Kasumi-1 (cell line): ENCODE measurements at regions not wholly inside any gene's neighbourhood (a gene's known extent, or its start where the extent isn't known, plus 50 kb on each side); places are given as distances from the start of the nearest gene placed in this dataset.

Experiments used
- DNase-seq, 2 experiments: peaks; one replicate each; lab custom pipeline; 2025; lab: John Stamatoyannopoulos, UW

GRCh38 chr15:93649691-93650235 is 560.8 kb upstream of the RGMA start:
- no peak for DNase-seq

GRCh38 chr15:93646193-93646592 is 557.2 kb upstream of the RGMA start:
- no peak for DNase-seq

GRCh38 chr15:93645594-93645993 is 556.6 kb upstream of the RGMA start:
- no peak for DNase-seq

GRCh38 chr15:93644595-93644994 is 555.6 kb upstream of the RGMA start:
- no peak for DNase-seq

GRCh38 chr15:93640411-93640962 is 551.5 kb upstream of the RGMA start:
- DNase-seq, result no peak

- DNase-seq, result no peak
Observed at GRCh38 chr15:93631958-93632618, 543.1 kb upstream of the RGMA start.

GRCh38 chr15:93619597-93619996 is 530.6 kb upstream of the RGMA start:
- no peak for DNase-seq

GRCh38 chr15:93617443-93617842 is 528.4 kb upstream of the RGMA start:
- DNase-seq, result no peak

- no peak for DNase-seq
Observed at GRCh38 chr15:93614386-93615104, 525.5 kb upstream of the RGMA start.

- DNase-seq, result no peak
Observed at GRCh38 chr15:93613386-93613785, 524.4 kb upstream of the RGMA start.

GRCh38 chr15:93612953-93613352 is 523.9 kb upstream of the RGMA start:
- DNase-seq, result no peak

- DNase-seq, result no peak
Observed at GRCh38 chr15:93610944-93611343, 521.9 kb upstream of the RGMA start.

GRCh38 chr15:93608643-93609148 is 519.7 kb upstream of the RGMA start:
- no peak for DNase-seq

- no peak for DNase-seq
Observed at GRCh38 chr15:93603550-93603949, 514.5 kb upstream of the RGMA start.

GRCh38 chr15:93587059-93587521 is 498.1 kb upstream of the RGMA start:
- no peak for DNase-seq

GRCh38 chr15:93585012-93585411 is 496.0 kb upstream of the RGMA start:
- no peak for DNase-seq

GRCh38 chr15:93583968-93584367 is 495.0 kb upstream of the RGMA start:
- no peak for DNase-seq

- no peak for DNase-seq
Observed at GRCh38 chr15:93583552-93583951, 494.5 kb upstream of the RGMA start.

GRCh38 chr15:93570527-93570926 is 481.5 kb upstream of the RGMA start:
- no peak for DNase-seq

- DNase-seq, result no peak
Observed at GRCh38 chr15:93566762-93567161, 477.8 kb upstream of the RGMA start.

- no peak for DNase-seq
Observed at GRCh38 chr15:93565201-93565600, 476.2 kb upstream of the RGMA start.

- no peak for DNase-seq
Observed at GRCh38 chr15:93563218-93563617, 474.2 kb upstream of the RGMA start.
